ENCODE measurements at regions not wholly inside any gene's neighbourhood (a gene's known extent, or its start where the extent isn't known, plus 50 kb on each side); places are given as distances from the start of the nearest gene placed in this dataset.

DNA sequence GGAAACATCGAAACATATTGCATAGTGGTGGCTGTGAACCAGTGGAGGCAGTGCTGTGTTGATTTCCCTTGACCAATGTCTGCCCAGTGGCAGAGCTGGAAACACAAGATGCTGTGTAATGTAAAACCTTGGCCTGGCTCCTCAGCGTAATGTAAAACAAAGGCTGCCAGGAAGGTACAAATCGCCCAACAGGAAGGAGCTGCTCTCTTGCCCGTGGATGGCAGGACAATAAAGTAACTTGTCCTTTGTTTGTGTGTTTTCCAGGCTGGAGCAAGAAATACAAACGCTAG, 143.4 kb downstream of the PALM2AKAP2 start:
- no peak overlapping the region for H3K27ac ChIP-seq (ENCODE audit: low read depth, low read length)
- H3K4me1 ChIP-seq (ENCODE audit: insufficient read depth, low read length): no peaks in the 10 kb centered on the region
- no peak overlapping the region for H2AFZ ChIP-seq (ENCODE audit: low read length)
- H3K79me2 ChIP-seq (ENCODE audit: insufficient read depth, low read length): no peaks in the 10 kb centered on the region
- no peaks in the 10 kb centered on the region for H3K9me3 ChIP-seq (ENCODE audit: low read depth, low read length)
- no peaks in the 10 kb centered on the region for H3K27me3 ChIP-seq (ENCODE audit: insufficient read depth, low read length)
- H4K20me1 ChIP-seq (ENCODE audit: insufficient read depth, low read length): no peaks in the 10 kb centered on the region
- TF ChIP-seq, protein P1, sequence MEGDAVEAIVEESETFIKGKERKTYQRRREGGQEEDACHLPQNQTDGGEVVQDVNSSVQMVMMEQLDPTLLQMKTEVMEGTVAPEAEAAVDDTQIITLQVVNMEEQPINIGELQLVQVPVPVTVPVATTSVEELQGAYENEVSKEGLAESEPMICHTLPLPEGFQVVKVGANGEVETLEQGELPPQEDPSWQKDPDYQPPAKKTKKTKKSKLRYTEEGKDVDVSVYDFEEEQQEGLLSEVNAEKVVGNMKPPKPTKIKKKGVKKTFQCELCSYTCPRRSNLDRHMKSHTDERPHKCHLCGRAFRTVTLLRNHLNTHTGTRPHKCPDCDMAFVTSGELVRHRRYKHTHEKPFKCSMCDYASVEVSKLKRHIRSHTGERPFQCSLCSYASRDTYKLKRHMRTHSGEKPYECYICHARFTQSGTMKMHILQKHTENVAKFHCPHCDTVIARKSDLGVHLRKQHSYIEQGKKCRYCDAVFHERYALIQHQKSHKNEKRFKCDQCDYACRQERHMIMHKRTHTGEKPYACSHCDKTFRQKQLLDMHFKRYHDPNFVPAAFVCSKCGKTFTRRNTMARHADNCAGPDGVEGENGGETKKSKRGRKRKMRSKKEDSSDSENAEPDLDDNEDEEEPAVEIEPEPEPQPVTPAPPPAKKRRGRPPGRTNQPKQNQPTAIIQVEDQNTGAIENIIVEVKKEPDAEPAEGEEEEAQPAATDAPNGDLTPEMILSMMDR (IDR thresholded peaks at IDR 0.05; ENCODE audit: extremely low read depth, low read depth, low read length): no peak
- H3K36me3 ChIP-seq (ENCODE audit: insufficient read depth, low read length): peaks cover 7% of the 10 kb centered on the region
- no peak overlapping the region for H3K4me2 ChIP-seq (ENCODE audit: insufficient read depth, low read length)
- H3K4me3 ChIP-seq (ENCODE audit: insufficient read depth, low read length): no peak overlapping the region
- DNase-seq (ENCODE audit: insufficient read length, low spot score, missing footprints): no peak

DNA sequence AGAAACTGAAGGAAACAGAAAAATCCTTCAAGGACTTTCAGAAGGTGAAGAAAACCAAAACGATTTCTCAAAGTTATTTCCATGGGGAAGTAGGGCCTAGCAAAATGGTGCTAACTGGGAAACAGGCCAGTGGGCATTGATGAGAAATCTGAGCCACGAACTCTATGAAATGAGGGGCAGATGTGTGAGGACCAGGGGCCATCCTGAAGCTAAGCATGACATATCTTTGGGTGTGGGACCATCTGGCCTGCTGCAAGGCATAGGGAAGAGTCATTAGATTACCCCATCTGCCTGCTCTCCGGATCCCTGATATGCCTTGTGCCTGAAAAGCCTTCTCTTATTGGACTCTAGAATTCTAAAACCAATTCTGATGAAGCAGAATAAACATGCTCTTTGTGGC, 143.8 kb downstream of the PALM2AKAP2 start:
- peaks cover 7% of the 10 kb centered on the region for H3K36me3 ChIP-seq (ENCODE audit: insufficient read depth, low read length)
- H3K4me3 ChIP-seq (ENCODE audit: insufficient read depth, low read length): no peak overlapping the region
- H3K27me3 ChIP-seq (ENCODE audit: insufficient read depth, low read length): no peaks in the 10 kb centered on the region
- H3K4me1 ChIP-seq (ENCODE audit: insufficient read depth, low read length): no peaks in the 10 kb centered on the region
- H3K79me2 ChIP-seq (ENCODE audit: insufficient read depth, low read length): no peaks in the 10 kb centered on the region
- H3K4me2 ChIP-seq (ENCODE audit: insufficient read depth, low read length): no peak overlapping the region
- no peak overlapping the region for H2AFZ ChIP-seq (ENCODE audit: low read length)
- H4K20me1 ChIP-seq (ENCODE audit: insufficient read depth, low read length): no peaks in the 10 kb centered on the region
- TF ChIP-seq, protein P1 (IDR thresholded peaks at IDR 0.05; ENCODE audit: extremely low read depth, low read depth, low read length): no peak
- DNase-seq (ENCODE audit: insufficient read length, low spot score, missing footprints): no peak
- no peaks in the 10 kb centered on the region for H3K9me3 ChIP-seq (ENCODE audit: low read depth, low read length)
- no peak overlapping the region for H3K27ac ChIP-seq (ENCODE audit: low read depth, low read length)

DNA sequence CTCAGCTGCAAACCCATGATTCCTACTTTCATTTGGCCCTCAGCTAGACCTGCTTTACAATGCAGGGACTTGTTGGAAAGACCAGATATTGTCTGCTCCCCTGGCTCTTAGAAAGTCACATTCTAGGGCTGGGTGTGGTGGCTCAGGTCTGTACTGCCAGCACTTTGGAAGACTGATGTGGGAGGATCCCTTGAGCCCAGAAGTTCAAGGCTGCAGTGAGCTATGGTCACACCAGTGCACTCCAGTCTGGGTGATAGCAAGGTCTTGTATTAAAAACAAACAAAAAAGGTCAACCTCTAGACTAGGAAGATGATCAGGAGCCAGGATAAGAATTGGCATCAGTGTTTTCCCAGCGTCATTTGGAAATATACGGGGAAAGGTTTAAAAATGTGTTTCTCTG, 145.8 kb downstream of the PALM2AKAP2 start:
- H3K9me3 ChIP-seq (ENCODE audit: low read depth, low read length): no peaks in the 10 kb centered on the region
- no peak overlapping the region for H3K4me2 ChIP-seq (ENCODE audit: insufficient read depth, low read length)
- TF ChIP-seq, protein P1 (IDR thresholded peaks at IDR 0.05; ENCODE audit: extremely low read depth, low read depth, low read length): no peak
- H3K79me2 ChIP-seq (ENCODE audit: insufficient read depth, low read length): no peaks in the 10 kb centered on the region
- peaks cover 7% of the 10 kb centered on the region for H3K36me3 ChIP-seq (ENCODE audit: insufficient read depth, low read length)
- no peak overlapping the region for H2AFZ ChIP-seq (ENCODE audit: low read length)
- H4K20me1 ChIP-seq (ENCODE audit: insufficient read depth, low read length): no peaks in the 10 kb centered on the region
- no peaks in the 10 kb centered on the region for H3K27me3 ChIP-seq (ENCODE audit: insufficient read depth, low read length)
- no peak overlapping the region for H3K27ac ChIP-seq (ENCODE audit: low read depth, low read length)
- H3K4me1 ChIP-seq (ENCODE audit: insufficient read depth, low read length): no peaks in the 10 kb centered on the region
- no peak for DNase-seq (ENCODE audit: insufficient read length, low spot score, missing footprints)
- no peak overlapping the region for H3K4me3 ChIP-seq (ENCODE audit: insufficient read depth, low read length)

- DNase-seq (ENCODE audit: insufficient read length, low spot score, missing footprints): no peak
- Histone ChIP-seq H3K27me3 (ENCODE audit: insufficient read depth, low read length) (no peaks in the 10 kb centered on the region), H3K4me3 (ENCODE audit: insufficient read depth, low read length) (no peak overlapping the region), H4K20me1 (ENCODE audit: insufficient read depth, low read length) (no peaks in the 10 kb centered on the region), H3K36me3 (ENCODE audit: insufficient read depth, low read length) (peaks cover 7% of the 10 kb centered on the region), H3K79me2 (ENCODE audit: insufficient read depth, low read length) (no peaks in the 10 kb centered on the region), H3K27ac (ENCODE audit: low read depth, low read length) (no peak overlapping the region), H3K4me2 (ENCODE audit: insufficient read depth, low read length) (no peak overlapping the region), H2AFZ (ENCODE audit: low read length) (no peak overlapping the region), H3K9me3 (ENCODE audit: low read depth, low read length) (no peaks in the 10 kb centered on the region), H3K4me1 (ENCODE audit: insufficient read depth, low read length) (no peaks in the 10 kb centered on the region)
- TF ChIP-seq, protein P1 (IDR thresholded peaks at IDR 0.05; ENCODE audit: extremely low read depth, low read depth, low read length): no peak
Observed at GRCh38 chr9:109926421-109926869, 146.4 kb downstream of the PALM2AKAP2 start.
